ENCODE measurements at regions not wholly inside any gene's neighbourhood (a gene's known extent, or its start where the extent isn't known, plus 50 kb on each side); places are given as distances from the start of the nearest gene placed in this dataset.

GRCh38 chr21:16650714-16651366 lies 862.0 kb upstream of the CXADR start:
- no peaks in the 10 kb centered on the region for H3K36me3 Mint-ChIP-seq (ENCODE audit: insufficient read depth, unreplicated experiment)
- peaks cover 10% of the 10 kb centered on the region for H3K27me3 Mint-ChIP-seq (ENCODE audit: insufficient read depth, unreplicated experiment)
- ChIA-PET POLR2A (no interaction called here), CTCF (no interaction called here)
- H3K4me3 Mint-ChIP-seq (ENCODE audit: unreplicated experiment): no peak overlapping the region
- TF ChIP-seq CTCF (IDR thresholded peaks at IDR 0.05; ENCODE audit: insufficient read depth in 1 of 2, low read depth in 1 of 2, low read length in 1 of 2, severe bottlenecking in 1 of 2, unreplicated experiment in 1 of 2): no peak
- H3K4me1 Mint-ChIP-seq (ENCODE audit: low read depth, unreplicated experiment): no peaks in the 10 kb centered on the region
- no peaks in the 10 kb centered on the region for H3K4me1 ChIP-seq
- no peaks in the 10 kb centered on the region for H3K36me3 ChIP-seq (ENCODE audit: control insufficient read depth, insufficient read depth, low read length)
- H3K27ac Mint-ChIP-seq (ENCODE audit: unreplicated experiment): no peak overlapping the region
- intact Hi-C loops (cut with micrococcal nuclease; ENCODE audit: unreplicated experiment): no loop called here
- no peak for DNase-seq
- no peak overlapping the region for H3K4me3 ChIP-seq (ENCODE audit: low read depth, low read length)
- no peaks in the 10 kb centered on the region for H3K9me3 ChIP-seq
- BruUV-seq (replicated peaks): no TSS peak
- H3K27me3 ChIP-seq (replicated peaks; ENCODE audit: control insufficient read depth, insufficient read depth, low read length): no peaks in the 10 kb centered on the region
- H3K9me3 Mint-ChIP-seq (ENCODE audit: unreplicated experiment): no peaks in the 10 kb centered on the region

- H3K36me3 ChIP-seq (ENCODE audit: control insufficient read depth, insufficient read depth, low read length): no peaks in the 10 kb centered on the region
- no TSS peak for BruUV-seq (replicated peaks)
- ChIA-PET CTCF (no interaction called here), POLR2A (no interaction called here)
- no peaks in the 10 kb centered on the region for H3K9me3 ChIP-seq
- H3K36me3 Mint-ChIP-seq (ENCODE audit: insufficient read depth, unreplicated experiment): no peaks in the 10 kb centered on the region
- no peak for TF ChIP-seq CTCF (IDR thresholded peaks at IDR 0.05; ENCODE audit: insufficient read depth in 1 of 2, low read depth in 1 of 2, low read length in 1 of 2, severe bottlenecking in 1 of 2, unreplicated experiment in 1 of 2)
- no peak overlapping the region for H3K4me3 ChIP-seq (ENCODE audit: low read depth, low read length)
- no peaks in the 10 kb centered on the region for H3K9me3 Mint-ChIP-seq (ENCODE audit: unreplicated experiment)
- intact Hi-C loops (cut with micrococcal nuclease; ENCODE audit: unreplicated experiment): no loop called here
- no peak for DNase-seq
- H3K4me1 Mint-ChIP-seq (ENCODE audit: low read depth, unreplicated experiment): no peaks in the 10 kb centered on the region
- H3K4me3 Mint-ChIP-seq (ENCODE audit: unreplicated experiment): no peak overlapping the region
- no peaks in the 10 kb centered on the region for H3K27me3 ChIP-seq (replicated peaks; ENCODE audit: control insufficient read depth, insufficient read depth, low read length)
- H3K4me1 ChIP-seq: no peaks in the 10 kb centered on the region
- no peak overlapping the region for H3K27ac Mint-ChIP-seq (ENCODE audit: unreplicated experiment)
- peaks cover 11% of the 10 kb centered on the region for H3K27me3 Mint-ChIP-seq (ENCODE audit: insufficient read depth, unreplicated experiment)
Observed at GRCh38 chr21:16651956-16652355, 860.9 kb upstream of the CXADR start.

GRCh38 chr21:16663436-16663835 lies 849.4 kb upstream of the CXADR start:
- ChIA-PET POLR2A (no interaction called here), CTCF (no interaction called here)
- no peaks in the 10 kb centered on the region for H3K36me3 ChIP-seq (ENCODE audit: control insufficient read depth, insufficient read depth, low read length)
- H3K9me3 ChIP-seq: no peaks in the 10 kb centered on the region
- no peak overlapping the region for H3K4me3 ChIP-seq (ENCODE audit: low read depth, low read length)
- no peak overlapping the region for H3K27ac Mint-ChIP-seq (ENCODE audit: unreplicated experiment)
- H3K4me1 ChIP-seq: no peaks in the 10 kb centered on the region
- no peak for TF ChIP-seq CTCF (IDR thresholded peaks at IDR 0.05; ENCODE audit: insufficient read depth in 1 of 2, low read depth in 1 of 2, low read length in 1 of 2, severe bottlenecking in 1 of 2, unreplicated experiment in 1 of 2)
- H3K27me3 ChIP-seq (replicated peaks; ENCODE audit: control insufficient read depth, insufficient read depth, low read length): no peaks in the 10 kb centered on the region
- H3K4me1 Mint-ChIP-seq (ENCODE audit: low read depth, unreplicated experiment): no peaks in the 10 kb centered on the region
- BruUV-seq (replicated peaks): no TSS peak
- intact Hi-C loops (cut with micrococcal nuclease; ENCODE audit: unreplicated experiment): no loop called here
- H3K9me3 Mint-ChIP-seq (ENCODE audit: unreplicated experiment): no peaks in the 10 kb centered on the region
- H3K4me3 Mint-ChIP-seq (ENCODE audit: unreplicated experiment): no peak overlapping the region
- no peaks in the 10 kb centered on the region for H3K36me3 Mint-ChIP-seq (ENCODE audit: insufficient read depth, unreplicated experiment)
- H3K27me3 Mint-ChIP-seq (ENCODE audit: insufficient read depth, unreplicated experiment): no peaks in the 10 kb centered on the region
- no peak for DNase-seq
